Progenitor cell of endocrine pancreas (in vitro differentiated cells): ENCODE measurements at regions not wholly inside any gene's neighbourhood (a gene's known extent, or its start where the extent isn't known, plus 50 kb on each side); places are given as distances from the start of the nearest gene placed in this dataset.
A peak's percentile ranks its signal among the peaks of the same experiment; 100 is the strongest.

Source experiments
- DNase-seq: peaks from one replicate; pipeline ENCODE4 v3.0.0; 2021; ENCODE audit warnings: low spot score; ENCODE audit not compliant: unreplicated experiment
- H3K27ac Mint-ChIP-seq: 2 replicates; pipeline ENCODE4 v1.8.0; 2021; ENCODE audit warnings: mild to moderate bottlenecking, moderate library complexity, mixed read lengths
- H3K27me3 Mint-ChIP-seq: 2 replicates; pipeline ENCODE4 v1.8.0; 2021; ENCODE audit warnings: mixed read lengths
- H3K36me3 Mint-ChIP-seq: 2 replicates; pipeline ENCODE4 v1.8.0; 2022; ENCODE audit warnings: mixed read lengths; ENCODE audit not compliant: insufficient read depth
- H3K4me1 Mint-ChIP-seq: 2 replicates; pipeline ENCODE4 v1.8.0; 2021; ENCODE audit warnings: low read depth, mixed read lengths
- H3K4me3 Mint-ChIP-seq: 2 replicates; pipeline ENCODE4 v1.8.0; 2021; ENCODE audit warnings: low read depth, mild to moderate bottlenecking, moderate library complexity, mixed read lengths
- H3K9me3 Mint-ChIP-seq: 2 replicates; pipeline ENCODE4 v1.8.0; 2021; ENCODE audit warnings: low read depth, mixed read lengths
- TF ChIP-seq, protein P1 (sequence below): fragments of 200-600 bp; sonication (generic); IDR thresholded peaks from one replicate; pipeline ENCODE4 v1.5.0; 2021; ENCODE audit warnings: antibody characterized with exemption, mild to moderate bottlenecking; ENCODE audit not compliant: unreplicated experiment

DNA sequence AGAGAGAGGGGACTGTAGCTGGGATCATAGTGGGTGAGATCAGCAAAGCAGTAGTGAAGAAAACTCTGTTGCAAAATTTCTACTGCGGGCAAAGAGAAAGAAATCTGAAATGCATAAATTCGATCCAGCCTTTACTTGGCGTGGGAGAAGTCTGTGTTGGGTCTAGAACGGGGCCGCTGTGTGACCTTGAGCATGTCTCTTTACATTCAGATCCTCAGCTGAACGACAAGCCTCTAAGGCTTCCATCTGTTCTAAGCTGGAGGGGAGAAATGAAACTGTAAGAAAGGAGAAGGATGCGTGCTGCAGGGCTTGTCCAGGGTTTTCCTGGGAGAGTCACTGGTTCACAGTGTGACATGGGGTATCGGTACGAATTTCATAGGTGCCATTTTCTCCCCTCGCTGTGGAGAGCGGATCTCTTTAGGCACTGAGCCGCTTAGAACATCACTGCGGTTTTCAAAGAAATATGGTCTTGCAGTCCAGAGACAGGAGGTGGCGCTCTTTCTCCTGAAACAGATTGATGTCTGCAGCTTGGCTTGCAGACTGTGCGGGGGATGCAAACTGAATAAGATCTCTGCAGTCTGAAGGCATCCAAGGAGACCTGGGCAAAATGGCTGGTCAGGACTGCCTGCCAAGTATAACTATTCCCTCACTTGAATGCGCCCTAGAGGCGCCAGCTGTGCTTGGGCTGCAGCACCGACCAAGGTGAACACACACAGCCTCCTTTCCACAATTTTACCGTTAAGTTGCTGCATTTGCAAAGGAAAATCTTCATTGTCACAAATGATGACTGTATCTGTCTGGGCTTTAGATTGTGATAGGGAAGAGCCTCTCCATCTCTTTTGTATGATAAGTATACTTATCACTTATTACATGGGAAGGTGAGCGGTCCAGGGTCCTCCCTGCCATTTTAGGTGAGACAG is 104.1 kb downstream of the XCL2 start:
- Mint-ChIP-seq H3K4me3 (no peak overlapping the region), H3K9me3 (no peaks in the 10 kb centered on the region), H3K4me1 (peaks cover 3% of the 10 kb centered on the region), H3K36me3 (no peaks in the 10 kb centered on the region), H3K27me3 (peaks cover 12% of the 10 kb centered on the region), H3K27ac (no peak overlapping the region)
- DNase-seq, result peak; percentile 57
- TF ChIP-seq, protein P1, sequence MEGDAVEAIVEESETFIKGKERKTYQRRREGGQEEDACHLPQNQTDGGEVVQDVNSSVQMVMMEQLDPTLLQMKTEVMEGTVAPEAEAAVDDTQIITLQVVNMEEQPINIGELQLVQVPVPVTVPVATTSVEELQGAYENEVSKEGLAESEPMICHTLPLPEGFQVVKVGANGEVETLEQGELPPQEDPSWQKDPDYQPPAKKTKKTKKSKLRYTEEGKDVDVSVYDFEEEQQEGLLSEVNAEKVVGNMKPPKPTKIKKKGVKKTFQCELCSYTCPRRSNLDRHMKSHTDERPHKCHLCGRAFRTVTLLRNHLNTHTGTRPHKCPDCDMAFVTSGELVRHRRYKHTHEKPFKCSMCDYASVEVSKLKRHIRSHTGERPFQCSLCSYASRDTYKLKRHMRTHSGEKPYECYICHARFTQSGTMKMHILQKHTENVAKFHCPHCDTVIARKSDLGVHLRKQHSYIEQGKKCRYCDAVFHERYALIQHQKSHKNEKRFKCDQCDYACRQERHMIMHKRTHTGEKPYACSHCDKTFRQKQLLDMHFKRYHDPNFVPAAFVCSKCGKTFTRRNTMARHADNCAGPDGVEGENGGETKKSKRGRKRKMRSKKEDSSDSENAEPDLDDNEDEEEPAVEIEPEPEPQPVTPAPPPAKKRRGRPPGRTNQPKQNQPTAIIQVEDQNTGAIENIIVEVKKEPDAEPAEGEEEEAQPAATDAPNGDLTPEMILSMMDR, result peak; percentile 85

DNA sequence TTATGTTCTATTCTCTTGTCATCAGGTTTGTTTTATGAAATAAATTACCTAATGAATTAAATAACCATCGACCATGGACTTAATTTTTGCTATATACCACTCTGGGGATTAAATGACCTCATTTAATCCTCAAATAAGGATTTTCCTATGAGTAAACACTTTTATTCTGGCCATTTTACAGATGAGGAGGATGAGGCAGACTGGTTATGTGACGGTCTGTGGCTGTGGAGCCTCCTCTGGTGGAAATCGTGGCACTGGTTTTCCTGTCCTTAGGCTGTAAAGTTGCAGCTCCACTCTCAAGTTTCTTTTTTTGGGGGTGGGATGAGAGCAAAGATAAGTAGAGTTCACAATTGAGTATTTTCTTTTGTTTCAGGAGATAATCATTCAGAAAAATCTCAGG is 105.2 kb downstream of the XCL2 start:
- Mint-ChIP-seq H3K9me3 (no peaks in the 10 kb centered on the region), H3K27ac (no peak overlapping the region), H3K4me3 (no peak overlapping the region), H3K27me3 (peaks cover 12% of the 10 kb centered on the region), H3K36me3 (no peaks in the 10 kb centered on the region), H3K4me1 (peaks cover 3% of the 10 kb centered on the region)
- TF ChIP-seq, protein P1, result no peak
- no peak for DNase-seq

DNA sequence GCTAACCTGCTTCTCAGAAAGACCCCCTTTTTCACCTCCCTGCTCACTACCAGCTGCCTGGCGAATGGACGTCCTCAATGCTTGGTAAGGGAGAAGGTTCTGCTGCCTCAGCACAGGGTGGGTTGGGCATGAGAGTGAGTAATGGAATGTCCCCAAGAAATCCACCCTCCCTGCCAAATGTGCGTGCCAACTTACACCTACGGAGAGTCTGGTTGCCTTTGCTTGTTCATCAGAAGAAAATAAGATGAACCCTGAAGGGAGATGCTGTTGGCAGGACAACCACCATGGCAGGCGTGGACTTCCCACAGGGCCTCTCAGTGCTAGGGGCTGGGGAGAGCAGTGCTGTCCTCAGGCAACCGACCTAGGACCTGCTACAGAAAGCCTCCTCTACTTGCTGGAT is 106.0 kb downstream of the XCL2 start:
- Mint-ChIP-seq H3K27ac (no peak overlapping the region), H3K36me3 (no peaks in the 10 kb centered on the region)

DNA sequence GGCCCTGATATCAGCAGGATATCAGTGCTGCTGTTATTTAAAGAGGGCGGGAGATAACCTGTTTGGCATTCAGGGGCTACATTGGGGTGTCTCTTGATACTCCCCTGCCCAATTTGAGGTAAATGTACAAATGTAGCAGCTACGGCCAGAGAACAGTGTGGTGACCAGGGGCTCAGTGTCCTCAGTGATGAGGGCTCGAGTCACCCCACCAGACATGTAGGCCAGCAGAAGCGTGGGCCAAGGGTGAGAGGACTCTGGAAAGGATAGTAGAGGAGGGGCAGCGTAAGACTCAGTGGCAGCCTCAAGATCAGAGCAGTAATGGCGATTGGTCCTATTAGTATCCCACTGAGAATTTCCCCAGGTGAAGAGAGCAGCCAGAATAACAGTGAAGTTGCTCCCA is 108.4 kb downstream of the XCL2 start:
- TF ChIP-seq, protein P1, result no peak
- Mint-ChIP-seq H3K9me3 (no peaks in the 10 kb centered on the region), H3K36me3 (no peaks in the 10 kb centered on the region), H3K27me3 (peaks cover 12% of the 10 kb centered on the region), H3K4me3 (no peak overlapping the region), H3K4me1 (no peaks in the 10 kb centered on the region), H3K27ac (no peak overlapping the region)
- DNase-seq, result no peak

More for the DNA sequence above, 106.0 kb downstream of the XCL2 start:
- Mint-ChIP-seq H3K9me3 (no peaks in the 10 kb centered on the region), H3K27me3 (peaks cover 12% of the 10 kb centered on the region), H3K4me1 (peaks cover 3% of the 10 kb centered on the region), H3K4me3 (no peak overlapping the region)
- DNase-seq, result no peak
- TF ChIP-seq, protein P1, result no peak

DNA sequence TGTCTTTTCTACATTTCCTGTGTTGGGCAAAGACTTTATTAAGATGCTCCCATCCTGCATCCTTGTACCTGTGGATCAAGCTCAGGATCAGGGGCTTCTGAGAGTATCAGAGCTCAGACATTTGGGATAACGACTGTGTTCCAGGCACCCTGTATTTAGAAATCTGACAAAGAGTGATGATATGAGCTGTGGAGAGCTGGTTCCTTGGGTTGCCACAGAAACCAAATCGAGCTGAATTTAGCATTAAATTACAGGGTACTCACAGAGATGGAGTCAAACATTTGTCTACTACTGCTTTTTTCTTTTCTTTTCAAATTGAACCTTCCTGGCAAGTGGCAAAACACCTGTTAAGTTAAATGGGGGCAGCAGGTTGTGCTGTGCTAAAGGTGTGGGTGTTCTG is 110.6 kb downstream of the XCL2 start:
- no peaks in the 10 kb centered on the region for H3K36me3 Mint-ChIP-seq
- TF ChIP-seq, protein P1, result no peak
- H3K4me3 Mint-ChIP-seq, result no peak overlapping the region
- H3K4me1 Mint-ChIP-seq, result no peaks in the 10 kb centered on the region
- no peaks in the 10 kb centered on the region for H3K9me3 Mint-ChIP-seq
- H3K27me3 Mint-ChIP-seq, result no peaks in the 10 kb centered on the region
- no peak for DNase-seq
- no peak overlapping the region for H3K27ac Mint-ChIP-seq
